ENCODE measurements at regions not wholly inside any gene's neighbourhood (a gene's known extent, or its start where the extent isn't known, plus 50 kb on each side); places are given as distances from the start of the nearest gene placed in this dataset.
"Not testable (repeated sequence)": the region's sequence is repeated elsewhere in the genome, so short reads cannot be mapped to it uniquely, and the experiment has no call there.

DNA sequence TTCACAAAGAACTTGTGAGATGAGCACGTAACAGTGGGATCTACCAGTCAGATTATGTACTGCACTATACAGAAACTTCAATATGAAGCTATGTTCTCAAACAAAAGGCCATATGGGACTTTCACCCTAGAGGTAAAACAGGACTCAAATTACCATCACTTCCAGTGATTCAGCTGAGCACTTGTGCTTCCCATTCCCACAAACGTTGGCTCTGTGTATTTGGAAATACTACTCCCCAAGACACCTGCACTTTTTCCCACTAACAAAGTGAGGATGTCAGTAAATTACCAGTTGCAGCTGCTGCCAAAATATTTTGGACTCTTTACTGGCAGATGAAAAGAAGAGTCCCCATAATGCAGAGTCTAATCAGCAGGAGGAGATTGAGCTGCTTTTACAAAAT is 1570.1 kb downstream of the SI start:
- no peak for DNase-seq (ENCODE audit: low spot score)
- TF ChIP-seq, protein P1, sequence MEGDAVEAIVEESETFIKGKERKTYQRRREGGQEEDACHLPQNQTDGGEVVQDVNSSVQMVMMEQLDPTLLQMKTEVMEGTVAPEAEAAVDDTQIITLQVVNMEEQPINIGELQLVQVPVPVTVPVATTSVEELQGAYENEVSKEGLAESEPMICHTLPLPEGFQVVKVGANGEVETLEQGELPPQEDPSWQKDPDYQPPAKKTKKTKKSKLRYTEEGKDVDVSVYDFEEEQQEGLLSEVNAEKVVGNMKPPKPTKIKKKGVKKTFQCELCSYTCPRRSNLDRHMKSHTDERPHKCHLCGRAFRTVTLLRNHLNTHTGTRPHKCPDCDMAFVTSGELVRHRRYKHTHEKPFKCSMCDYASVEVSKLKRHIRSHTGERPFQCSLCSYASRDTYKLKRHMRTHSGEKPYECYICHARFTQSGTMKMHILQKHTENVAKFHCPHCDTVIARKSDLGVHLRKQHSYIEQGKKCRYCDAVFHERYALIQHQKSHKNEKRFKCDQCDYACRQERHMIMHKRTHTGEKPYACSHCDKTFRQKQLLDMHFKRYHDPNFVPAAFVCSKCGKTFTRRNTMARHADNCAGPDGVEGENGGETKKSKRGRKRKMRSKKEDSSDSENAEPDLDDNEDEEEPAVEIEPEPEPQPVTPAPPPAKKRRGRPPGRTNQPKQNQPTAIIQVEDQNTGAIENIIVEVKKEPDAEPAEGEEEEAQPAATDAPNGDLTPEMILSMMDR (conservative IDR thresholded peaks at IDR 0.05; ENCODE audit: low read depth), result no peak
- ChIA-PET CTCF (no interaction called here), POLR2A (ENCODE audit: low non-redundant PET) (no interaction called here)
- H3K27ac ChIP-seq, result no peak overlapping the region

DNA sequence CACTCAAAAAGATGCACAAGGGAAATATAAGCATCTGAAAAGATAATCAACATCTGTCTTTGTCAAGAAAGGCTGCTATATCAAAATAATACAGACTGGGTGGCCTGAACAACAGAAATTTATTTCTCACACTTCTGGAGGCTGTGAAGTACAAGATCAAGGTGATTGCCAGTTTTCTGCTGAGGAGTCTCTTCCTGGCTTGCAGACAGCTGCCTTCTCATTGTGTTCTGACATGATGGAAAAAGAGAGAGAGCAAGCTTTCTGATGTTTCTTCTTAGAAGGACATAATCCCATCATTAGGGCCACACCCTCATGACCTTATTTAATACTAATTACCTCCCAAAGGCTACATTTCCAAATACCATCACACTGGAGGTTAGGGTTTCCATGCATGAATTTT is 1573.3 kb downstream of the SI start:
- no peak overlapping the region for H3K27ac ChIP-seq
- ChIA-PET CTCF (no interaction called here), POLR2A (ENCODE audit: low non-redundant PET) (no interaction called here)
- TF ChIP-seq, protein P1 (conservative IDR thresholded peaks at IDR 0.05; ENCODE audit: low read depth), result no peak
- DNase-seq (ENCODE audit: low spot score), result no peak

DNA sequence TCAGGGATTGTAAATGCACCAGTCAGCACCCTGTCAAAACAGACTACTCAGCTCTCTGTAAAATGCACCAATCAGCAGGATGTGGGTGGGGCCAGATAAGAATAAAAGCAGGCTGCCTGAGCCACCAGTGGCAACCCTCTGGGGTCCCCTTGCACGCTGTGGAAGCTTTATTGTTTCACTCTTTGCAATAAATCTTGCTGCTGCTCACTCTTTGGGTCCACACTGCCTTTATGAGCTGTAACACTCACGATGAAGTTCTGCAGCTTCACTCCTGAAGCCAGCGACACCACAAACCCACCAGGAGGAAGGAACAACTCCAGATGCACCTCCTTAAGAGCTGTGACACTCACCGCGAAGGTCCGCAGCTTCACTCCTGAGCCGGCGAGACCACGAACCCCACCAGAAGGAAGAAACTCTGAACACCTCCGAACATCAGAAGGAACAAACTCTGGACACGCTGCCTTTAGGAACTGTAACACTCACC is 1578.5 kb downstream of the SI start:
- H3K27ac ChIP-seq; DNase-seq (ENCODE audit: low spot score); CTCF ChIA-PET; POLR2A ChIA-PET (ENCODE audit: low non-redundant PET): not testable (repeated sequence)

DNA sequence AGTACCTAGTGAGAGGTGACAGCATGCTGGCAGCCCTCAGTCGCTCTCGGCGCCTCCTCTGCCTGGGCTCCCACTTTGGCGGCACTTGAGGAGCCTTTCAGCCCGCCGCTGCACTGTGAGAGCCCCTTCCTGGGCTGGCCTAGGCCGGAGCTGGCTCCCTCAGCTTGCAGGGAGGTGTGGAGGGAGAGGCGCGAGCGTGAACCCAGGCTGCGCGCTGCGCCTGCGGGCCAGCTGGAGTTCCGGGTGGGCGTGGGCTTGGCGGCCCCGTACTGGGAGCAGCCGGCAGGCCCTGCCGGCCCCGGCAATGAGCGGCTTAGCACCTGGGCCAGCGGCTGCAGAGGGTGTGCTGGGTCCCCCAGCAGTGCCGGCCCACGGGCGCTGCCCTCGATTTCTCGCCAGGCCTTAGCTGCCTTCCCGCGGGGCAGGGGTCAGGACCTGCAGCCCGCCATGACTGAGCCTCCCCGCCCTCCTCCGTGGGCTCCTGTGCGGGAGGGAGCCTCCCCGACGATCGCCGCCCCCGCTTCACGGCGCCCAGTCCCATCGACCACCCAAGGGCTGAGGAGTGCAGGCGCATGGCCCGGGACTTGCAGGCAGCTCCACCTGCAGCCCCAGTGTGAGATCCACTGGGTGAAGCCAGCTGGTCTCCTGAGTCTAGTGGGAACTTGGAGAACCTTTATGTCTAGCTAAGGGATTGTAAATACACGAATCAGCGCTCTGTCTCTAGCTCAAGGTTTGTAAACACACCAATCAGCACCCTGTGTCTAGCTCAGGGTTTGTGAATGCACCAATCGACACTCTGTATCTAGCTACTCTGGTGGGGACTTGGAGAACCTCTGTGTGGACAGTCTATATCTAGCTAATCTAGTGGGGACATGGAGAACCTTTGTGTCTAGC is 1579.2 kb downstream of the SI start:
- DNase-seq (ENCODE audit: low spot score); CTCF ChIA-PET; POLR2A ChIA-PET (ENCODE audit: low non-redundant PET); H3K27ac ChIP-seq: not testable (repeated sequence)

DNA sequence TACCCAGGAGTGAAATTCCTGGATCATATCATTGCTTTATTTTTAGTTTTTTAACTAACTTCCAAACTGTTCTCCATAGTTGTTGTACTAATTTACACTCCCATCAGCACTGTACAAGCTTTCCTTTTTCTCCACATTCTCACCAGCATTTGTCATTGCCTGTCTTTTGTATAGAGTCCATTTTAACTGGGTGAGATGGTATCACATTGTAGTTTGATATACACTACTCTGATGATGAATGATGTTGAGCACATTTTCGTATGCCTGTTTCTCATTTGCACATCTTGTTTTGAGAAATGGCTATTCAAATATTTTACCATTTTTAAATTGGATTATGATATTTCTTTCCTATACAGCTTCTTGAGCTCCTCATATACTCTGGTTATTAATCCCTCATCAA is 1586.6 kb downstream of the SI start:
- H3K27ac ChIP-seq, result no peak overlapping the region
- no peak for DNase-seq (ENCODE audit: low spot score)
- POLR2A ChIA-PET (ENCODE audit: low non-redundant PET), result no interaction called here
- TF ChIP-seq, protein P1 (conservative IDR thresholded peaks at IDR 0.05; ENCODE audit: low read depth), result no peak
- CTCF ChIA-PET, result no interaction called here

DNA sequence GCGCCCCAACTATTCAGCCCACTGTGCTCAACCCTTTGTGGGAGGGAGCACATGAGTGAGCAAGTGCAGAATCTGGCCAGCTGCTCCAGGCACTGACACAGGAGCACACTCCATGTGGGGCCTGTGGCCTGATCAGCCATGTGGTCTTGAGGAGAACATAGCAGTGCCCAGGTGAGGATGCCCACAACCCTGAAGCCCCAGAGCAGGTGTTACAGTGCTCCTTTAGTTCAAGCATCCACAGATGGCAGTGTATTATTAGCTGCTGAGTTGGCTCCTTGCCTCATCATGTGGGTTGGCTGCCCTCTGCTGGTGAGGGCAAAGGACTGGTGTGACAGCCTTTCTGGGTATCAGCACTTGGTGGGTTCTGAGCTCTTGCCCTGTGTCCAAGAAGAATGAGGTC is 1588.2 kb downstream of the SI start:
- POLR2A ChIA-PET (ENCODE audit: low non-redundant PET), result no interaction called here
- TF ChIP-seq, protein P1 (conservative IDR thresholded peaks at IDR 0.05; ENCODE audit: low read depth), result 0 out of 2 replicates have a peak, but pooled peaks have one; percentile 28
- no peak overlapping the region for H3K27ac ChIP-seq
- CTCF ChIA-PET, result interaction anchor here (0.5 to 1.1 kb wide), 5 partner anchors 30 to 432 kb away, joined by 3 to 4 read pairs (median 3); no protein-coding TSS in a partner anchor
- DNase-seq (ENCODE audit: low spot score), result peak; percentile 13

DNA sequence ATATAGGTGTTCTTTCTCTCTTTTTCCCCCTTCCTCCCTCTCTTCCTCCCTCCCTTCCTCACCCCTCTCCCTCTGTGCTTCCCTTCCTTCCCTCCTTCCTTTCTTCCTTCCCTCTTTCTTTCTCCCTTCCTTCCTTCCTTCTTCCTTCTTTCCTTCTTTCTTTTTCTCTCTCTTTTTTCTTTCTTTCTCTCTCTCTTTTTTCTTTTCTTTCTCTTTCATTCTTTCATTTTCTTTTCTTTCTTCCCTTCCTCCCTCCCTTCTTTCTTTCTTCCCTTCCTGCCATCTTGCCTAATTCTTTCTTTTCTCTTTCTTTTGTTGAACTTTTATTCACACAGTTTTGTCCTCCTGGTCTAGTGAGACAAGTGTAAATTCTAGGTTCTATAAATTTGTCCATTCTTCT is 1595.6 kb downstream of the SI start:
- H3K27ac ChIP-seq, result no peak overlapping the region
- DNase-seq (ENCODE audit: low spot score), result no peak
- CTCF ChIA-PET, result no interaction called here
- TF ChIP-seq, protein P1 (conservative IDR thresholded peaks at IDR 0.05; ENCODE audit: low read depth), result no peak
- POLR2A ChIA-PET (ENCODE audit: low non-redundant PET), result no interaction called here
